GM13977 (cell line): ENCODE measurements at regions not wholly inside any gene's neighbourhood (a gene's known extent, or its start where the extent isn't known, plus 50 kb on each side); places are given as distances from the start of the nearest gene placed in this dataset.

Experiments used
- DNase-seq: peaks from one replicate; pipeline ENCODE4 v3.0.0; 2012; ENCODE audit warnings: low spot score
- in situ Hi-C: fragments of 300-500 bp; cut with MboI; formaldehyde crosslinking; loops from one replicate; pipeline ENCODE4 v1.12.0; 2022; ENCODE audit warnings: low sequenced_read_pairs, low pct_unique_long_range_greater_than_20kb, mixed read lengths, inconsistent platforms; ENCODE audit not compliant: unreplicated experiment
- TF ChIP-seq, protein P1 (sequence below): IDR thresholded peaks from 2 replicates; pipeline ENCODE4 v1.5.1; 2012; ENCODE audit warnings: mild to moderate bottlenecking, control low read depth; ENCODE audit not compliant: insufficient read depth; ENCODE audit errors: extremely low read depth, missing control alignments

DNA sequence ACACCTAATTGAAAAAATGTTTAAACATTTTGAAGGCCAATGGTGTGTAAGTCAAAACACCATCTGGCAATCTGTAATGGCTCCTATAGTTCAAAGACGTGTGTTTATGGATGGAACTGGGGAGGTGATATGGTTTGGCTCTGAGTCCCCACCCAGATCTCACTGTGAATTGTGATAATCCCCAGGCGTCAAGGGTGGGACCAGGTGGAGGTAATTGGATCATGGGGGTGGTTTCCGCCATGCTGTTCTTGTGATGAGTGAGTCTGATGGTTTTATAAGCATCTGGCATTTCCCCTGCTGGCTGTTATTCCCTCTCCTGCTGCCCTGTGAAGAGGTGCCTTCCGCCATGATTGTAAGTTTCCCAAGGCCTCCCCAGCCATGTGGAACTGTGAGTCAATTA lies 52.2 kb downstream of the ADRA2C start:
- DNase-seq, result no peak
- in situ Hi-C loops, result no loop called here
- TF ChIP-seq, protein P1, sequence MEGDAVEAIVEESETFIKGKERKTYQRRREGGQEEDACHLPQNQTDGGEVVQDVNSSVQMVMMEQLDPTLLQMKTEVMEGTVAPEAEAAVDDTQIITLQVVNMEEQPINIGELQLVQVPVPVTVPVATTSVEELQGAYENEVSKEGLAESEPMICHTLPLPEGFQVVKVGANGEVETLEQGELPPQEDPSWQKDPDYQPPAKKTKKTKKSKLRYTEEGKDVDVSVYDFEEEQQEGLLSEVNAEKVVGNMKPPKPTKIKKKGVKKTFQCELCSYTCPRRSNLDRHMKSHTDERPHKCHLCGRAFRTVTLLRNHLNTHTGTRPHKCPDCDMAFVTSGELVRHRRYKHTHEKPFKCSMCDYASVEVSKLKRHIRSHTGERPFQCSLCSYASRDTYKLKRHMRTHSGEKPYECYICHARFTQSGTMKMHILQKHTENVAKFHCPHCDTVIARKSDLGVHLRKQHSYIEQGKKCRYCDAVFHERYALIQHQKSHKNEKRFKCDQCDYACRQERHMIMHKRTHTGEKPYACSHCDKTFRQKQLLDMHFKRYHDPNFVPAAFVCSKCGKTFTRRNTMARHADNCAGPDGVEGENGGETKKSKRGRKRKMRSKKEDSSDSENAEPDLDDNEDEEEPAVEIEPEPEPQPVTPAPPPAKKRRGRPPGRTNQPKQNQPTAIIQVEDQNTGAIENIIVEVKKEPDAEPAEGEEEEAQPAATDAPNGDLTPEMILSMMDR, result no peak

DNA sequence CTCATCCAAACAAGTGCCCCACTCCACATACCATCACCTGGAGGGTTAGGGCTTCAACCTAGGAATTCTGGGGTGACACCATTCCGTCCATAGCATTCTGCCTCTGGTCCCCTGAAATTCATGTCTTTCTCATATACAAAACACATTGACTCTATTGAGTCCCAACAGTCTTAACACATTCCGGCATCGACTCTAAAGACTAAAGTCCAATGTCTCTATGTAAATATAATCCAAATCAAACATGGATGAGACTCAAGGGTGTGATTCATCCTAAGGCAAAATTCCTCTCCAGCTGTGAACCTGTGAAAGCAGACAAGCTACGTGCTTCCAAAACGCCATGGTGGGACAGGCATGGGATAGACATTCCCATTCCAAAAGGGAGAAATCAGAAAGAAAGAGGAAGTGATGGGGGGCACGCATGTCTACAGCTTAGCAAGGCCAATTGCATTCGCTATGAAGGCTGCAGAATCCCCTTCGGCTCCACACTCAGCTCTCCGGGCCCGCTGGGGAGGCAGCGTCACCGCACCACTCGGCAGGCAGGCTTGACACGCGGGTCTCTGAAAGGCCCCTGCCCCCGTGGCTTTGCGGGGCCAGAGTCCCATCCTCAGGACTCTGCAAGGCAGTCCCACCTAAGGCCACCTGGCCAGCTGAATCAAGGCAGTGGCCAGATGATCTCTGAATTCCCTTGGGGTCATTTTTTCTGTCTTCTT lies 53.2 kb downstream of the ADRA2C start:
- in situ Hi-C loops, result no loop called here
- TF ChIP-seq, protein P1, result no peak
- no peak for DNase-seq

DNA sequence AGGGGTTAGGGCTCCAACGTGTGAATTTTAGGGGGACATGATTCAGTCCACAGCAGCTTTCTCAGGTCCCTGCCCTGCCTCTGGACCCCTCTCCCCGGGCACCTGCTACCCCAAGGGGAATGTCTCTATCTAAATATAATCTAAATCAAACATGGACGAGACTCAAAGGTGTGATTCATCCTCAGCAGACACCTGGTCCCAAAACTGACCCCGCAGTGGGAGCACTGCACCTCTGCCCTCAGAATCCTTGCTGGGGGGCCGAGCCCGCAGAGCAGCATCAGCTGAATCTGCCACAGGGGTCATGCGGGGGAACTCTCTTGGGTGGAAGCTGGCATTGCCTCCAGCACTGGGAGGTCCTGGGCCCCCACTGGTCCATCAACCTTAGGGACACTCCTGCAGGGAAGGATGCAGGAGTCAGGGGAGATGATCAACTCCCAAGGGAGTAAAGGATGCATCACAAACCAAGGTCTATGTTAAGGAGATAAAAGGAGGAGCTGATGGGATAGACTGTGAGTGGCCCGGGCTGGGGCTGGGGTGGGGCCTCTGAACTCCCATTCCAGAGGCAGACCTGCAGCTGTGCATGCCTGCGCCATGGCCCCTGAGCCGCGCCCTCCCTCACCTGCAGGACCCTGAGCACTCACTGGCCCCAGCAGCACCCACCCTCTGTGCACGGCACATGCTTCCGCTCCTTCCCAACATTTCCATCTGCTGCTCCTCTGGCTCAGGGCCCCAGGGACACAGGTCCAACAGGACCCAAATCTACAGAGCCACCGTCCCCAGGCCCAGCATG lies 54.0 kb downstream of the ADRA2C start:
- DNase-seq, result no peak
- TF ChIP-seq, protein P1, result no peak
- in situ Hi-C loops, result no loop called here

DNA sequence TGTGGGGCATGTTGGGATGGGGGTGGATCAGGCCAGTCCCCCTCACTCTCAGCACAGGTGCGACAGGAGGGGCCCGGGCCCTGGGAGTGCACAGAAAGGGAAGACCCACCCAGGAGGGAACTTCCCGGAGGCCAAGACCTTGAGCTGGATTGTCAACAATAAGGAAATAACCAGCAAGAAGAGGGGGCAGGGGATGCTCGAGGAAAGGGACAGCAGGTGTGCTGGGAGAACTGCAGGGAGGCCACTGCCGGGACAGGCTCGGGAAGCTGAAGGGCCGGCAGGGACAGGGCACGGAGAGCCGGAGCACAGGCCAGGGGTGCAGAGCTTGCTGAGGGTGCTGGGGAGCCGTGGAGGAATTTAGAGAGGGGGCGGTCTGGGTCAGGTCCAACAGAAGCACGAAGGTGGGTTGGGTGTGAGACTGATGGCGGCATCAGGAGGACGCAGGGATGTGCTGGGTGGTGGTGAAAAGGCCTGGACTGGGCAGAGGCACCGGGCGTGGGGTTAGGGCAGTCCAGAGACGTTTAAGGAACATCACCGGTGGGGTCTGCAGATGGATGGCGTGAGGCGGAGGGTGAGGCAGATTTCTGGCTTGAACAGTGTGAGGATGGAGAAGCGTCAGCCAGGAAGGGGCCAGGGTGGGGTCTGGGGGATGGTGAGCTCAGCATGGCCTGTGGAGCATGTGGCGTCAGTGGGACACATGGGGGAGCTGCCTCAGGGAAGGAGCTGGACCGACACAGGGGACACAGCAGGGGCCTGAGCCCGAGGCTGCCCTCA lies 54.8 kb downstream of the ADRA2C start:
- TF ChIP-seq, protein P1, result no peak
- in situ Hi-C loops, result no loop called here
- no peak for DNase-seq

DNA sequence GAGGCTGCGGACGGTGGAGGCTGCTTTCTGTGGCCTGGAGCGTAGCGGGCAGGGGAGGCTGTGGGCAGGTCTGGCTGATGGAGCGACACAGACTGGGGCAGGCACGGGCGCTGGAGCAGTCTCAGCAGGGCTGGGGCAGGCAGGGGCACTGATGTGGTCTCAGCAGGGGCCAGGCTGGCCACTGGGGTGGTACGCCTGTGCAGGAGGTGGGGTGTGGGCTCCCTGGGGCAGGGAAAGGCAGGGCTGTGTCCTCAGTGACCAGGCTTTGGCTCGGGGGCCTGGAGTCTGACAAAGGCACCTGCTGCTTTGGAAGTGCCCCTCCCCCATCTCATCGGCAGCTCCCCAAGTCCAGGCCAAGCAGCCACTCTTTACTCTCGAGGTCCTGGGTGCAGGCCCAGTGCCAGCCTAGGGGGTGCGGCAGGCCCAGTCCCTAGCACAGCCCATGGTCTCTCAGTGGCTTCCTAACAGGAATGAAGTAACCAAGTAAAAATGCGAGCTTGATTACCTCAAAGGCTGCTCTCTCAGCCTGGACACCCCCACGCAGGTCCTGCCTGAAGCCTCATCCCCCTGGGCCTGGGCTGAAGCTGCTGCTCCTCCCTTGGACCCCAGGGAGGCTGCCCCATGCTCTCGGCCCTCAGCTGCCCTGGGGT lies 55.5 kb downstream of the ADRA2C start:
- TF ChIP-seq, protein P1, result no peak
- no peak for DNase-seq
- in situ Hi-C loops, result no loop called here
